Esophagus muscularis mucosa (tissue), 3 donors: ENCODE measurements at regions not wholly inside any gene's neighbourhood (a gene's known extent, or its start where the extent isn't known, plus 50 kb on each side); places are given as distances from the start of the nearest gene placed in this dataset.

ENCODE experiments used
- CTCF ChIP-seq, 3 experiments: fragments of 200-600 bp in 2 of 3; fragments of 450-650 bp in 1 of 3; sonication (generic) in 2 of 3; IDR thresholded peaks; one replicate each; pipeline ENCODE4 v1.5.1; 2017 to 2019; ENCODE audit warnings: antibody characterized with exemption in 3 of 3, mild to moderate bottlenecking in 2 of 3, moderate library complexity in 1 of 3
- POLR2A ChIP-seq: fragments of 450-650 bp; IDR thresholded peaks from one replicate; pipeline ENCODE4 v1.6.1; 2017; ENCODE audit warnings: antibody characterized with exemption, moderate library complexity, mild to moderate bottlenecking, low read depth

- TF ChIP-seq CTCF (IDR thresholded peaks at IDR 0.05) (no peak), POLR2A (no peak)
These were observed 141.1 kb downstream of the FBXO4 start for GRCh38 chr5:42066131-42066530.
